Activated CD4-positive, alpha-beta T cell treated with anti-CD3 and anti-CD28 coated beads for 36 hours (primary cell): ENCODE measurements at regions not wholly inside any gene's neighbourhood (a gene's known extent, or its start where the extent isn't known, plus 50 kb on each side); places are given as distances from the start of the nearest gene placed in this dataset.
"Not testable (repeated sequence)": the region's sequence is repeated elsewhere in the genome, so short reads cannot be mapped to it uniquely, and the experiment has no call there.

Experiments used
- ATAC-seq: fragments of 200-7000 bp; cut with Tn5 transposase; one replicate; pipeline ENCODE4 v1.10.0; 2021; ENCODE audit warnings: mild to moderate bottlenecking, moderate library complexity
- CTCF ChIA-PET: fragments of 350-600 bp; sonication (Branson Sonifier 250); formaldehyde crosslinking; loops from one replicate; lab custom pipeline; 2021; ENCODE audit warnings: antibody characterized with exemption; lab: Charles Lee
- POLR2A ChIA-PET: fragments of 350-600 bp; sonication (Branson Sonifier 250); formaldehyde crosslinking; loops from one replicate; lab custom pipeline; 2021; ENCODE audit warnings: antibody characterized with exemption, inconsistent platforms; lab: Charles Lee
- DNase-seq: peaks from one replicate; pipeline ENCODE4 v3.0.0-alpha.2; 2020
- H3K27ac Mint-ChIP-seq: one replicate; pipeline ENCODE4 v1.8.0; 2021; ENCODE audit warnings: mixed read lengths
- H3K27me3 Mint-ChIP-seq: one replicate; pipeline ENCODE4 v1.8.0; 2021; ENCODE audit warnings: mixed read lengths
- H3K36me3 Mint-ChIP-seq: one replicate; pipeline ENCODE4 v1.8.0; 2021; ENCODE audit warnings: low read depth, mixed read lengths
- H3K4me1 Mint-ChIP-seq: one replicate; pipeline ENCODE4 v1.8.0; 2021; ENCODE audit warnings: mixed read lengths
- H3K4me3 Mint-ChIP-seq: one replicate; pipeline ENCODE4 v1.8.0; 2021; ENCODE audit warnings: mild to moderate bottlenecking, moderate library complexity, mixed read lengths
- H3K9me3 Mint-ChIP-seq: one replicate; pipeline ENCODE4 v1.8.0; 2021; ENCODE audit warnings: low read depth, mixed read lengths
- intact Hi-C, 2 experiments: fragments of 100-400 bp; cut with DNase I in 1 of 2; cut with micrococcal nuclease in 1 of 2; formaldehyde crosslinking; loops; one replicate each; pipeline versions ENCODE4 v1.14.2 to v1.15.1; 2022 to 2024; cut with DNase I, micrococcal nuclease

- Mint-ChIP-seq H3K27me3 (peaks cover 2% of the 10 kb centered on the region), H3K36me3 (no peaks in the 10 kb centered on the region)
Measured at GRCh38 chr4:158958489-158959270, 144.2 kb upstream of the RAPGEF2 start.

GRCh38 chr4:158962393-158962792 lies 140.5 kb upstream of the RAPGEF2 start:
- H3K36me3 Mint-ChIP-seq: no peaks in the 10 kb centered on the region
- no peak for DNase-seq
- intact Hi-C loops: no loop called here
- ChIA-PET CTCF (no interaction called here), POLR2A (no interaction called here)
- H3K27me3 Mint-ChIP-seq: peaks cover 2% of the 10 kb centered on the region
- no peaks in the 10 kb centered on the region for H3K4me1 Mint-ChIP-seq
- no peak overlapping the region for H3K4me3 Mint-ChIP-seq
- H3K27ac Mint-ChIP-seq: no peak overlapping the region
- no peak for ATAC-seq
- no peaks in the 10 kb centered on the region for H3K9me3 Mint-ChIP-seq

More at GRCh38 chr4:158958489-158959270, 144.2 kb upstream of the RAPGEF2 start:
- ATAC-seq (no peak), DNase-seq (no peak)
- POLR2A ChIA-PET: no interaction called here
- Mint-ChIP-seq H3K27ac (no peak overlapping the region), H3K4me1 (no peaks in the 10 kb centered on the region), H3K4me3 (no peak overlapping the region), H3K9me3 (no peaks in the 10 kb centered on the region)
- CTCF ChIA-PET: interaction anchor here (0.7 kb wide), 1 partner anchor 109 kb away, joined by 3 read pairs; no protein-coding TSS in a partner anchor
- intact Hi-C loops: no loop called here

- H3K27ac Mint-ChIP-seq, DNase-seq, H3K36me3 Mint-ChIP-seq, H3K4me3 Mint-ChIP-seq, H3K4me1 Mint-ChIP-seq, H3K9me3 Mint-ChIP-seq, intact Hi-C loops, ATAC-seq, POLR2A ChIA-PET, H3K27me3 Mint-ChIP-seq: not testable (repeated sequence)
- CTCF ChIA-PET: interaction anchor here (0.6 to 1.1 kb wide), 2 partner anchors 12 to 109 kb away, joined by 3 to 4 read pairs; no protein-coding TSS in a partner anchor
Measured at GRCh38 chr4:158963282-158963681, 139.6 kb upstream of the RAPGEF2 start.

- no peaks in the 10 kb centered on the region for H3K9me3 Mint-ChIP-seq
Measured at GRCh38 chr4:158964114-158964727, 138.7 kb upstream of the RAPGEF2 start.

GRCh38 chr4:158964728-158965124 lies 138.2 kb upstream of the RAPGEF2 start:
- intact Hi-C loops: no loop called here
- H3K4me3 Mint-ChIP-seq: no peak overlapping the region
- POLR2A ChIA-PET: no interaction called here
- H3K4me1 Mint-ChIP-seq: no peaks in the 10 kb centered on the region
- H3K27me3 Mint-ChIP-seq: peaks cover 2% of the 10 kb centered on the region
- H3K27ac Mint-ChIP-seq: no peak overlapping the region
- ATAC-seq (no peak), DNase-seq (no peak)
- no peaks in the 10 kb centered on the region for H3K9me3 Mint-ChIP-seq
- no peaks in the 10 kb centered on the region for H3K36me3 Mint-ChIP-seq
- CTCF ChIA-PET: interaction anchor here (0.7 to 1.1 kb wide), 2 partner anchors 14 to 708 kb away, joined by 3 to 4 read pairs; no protein-coding TSS in a partner anchor

More at GRCh38 chr4:158964114-158964727, 138.7 kb upstream of the RAPGEF2 start:
- peaks cover 2% of the 10 kb centered on the region for H3K27me3 Mint-ChIP-seq
- no peak overlapping the region for H3K27ac Mint-ChIP-seq
- ChIA-PET POLR2A (no interaction called here), CTCF (interaction anchor here (0.7 to 1.1 kb wide), 2 partner anchors 13 to 708 kb away, joined by 3 to 4 read pairs; no protein-coding TSS in a partner anchor)
- intact Hi-C loops: no loop called here
- no peaks in the 10 kb centered on the region for H3K36me3 Mint-ChIP-seq
- no peaks in the 10 kb centered on the region for H3K4me1 Mint-ChIP-seq
- ATAC-seq: no peak
- no peak overlapping the region for H3K4me3 Mint-ChIP-seq
- DNase-seq: no peak

- Mint-ChIP-seq H3K27me3 (peaks cover 2% of the 10 kb centered on the region), H3K36me3 (no peaks in the 10 kb centered on the region), H3K9me3 (no peaks in the 10 kb centered on the region), H3K4me3 (no peak overlapping the region), H3K4me1 (no peaks in the 10 kb centered on the region), H3K27ac (no peak overlapping the region)
- CTCF ChIA-PET: no interaction called here
- ATAC-seq (no peak), DNase-seq (no peak)
- POLR2A ChIA-PET: interaction anchor here (0.5 kb wide), 1 partner anchor 439 kb away, joined by 3 read pairs; no protein-coding TSS in a partner anchor
- intact Hi-C loops: no loop called here
Measured at GRCh38 chr4:158965226-158965625, 137.7 kb upstream of the RAPGEF2 start.

- H3K27ac Mint-ChIP-seq: no peak overlapping the region
- CTCF ChIA-PET: no interaction called here
- H3K36me3 Mint-ChIP-seq: no peaks in the 10 kb centered on the region
- H3K4me1 Mint-ChIP-seq: no peaks in the 10 kb centered on the region
- POLR2A ChIA-PET: no interaction called here
- ATAC-seq (no peak), DNase-seq (no peak)
- H3K9me3 Mint-ChIP-seq: no peaks in the 10 kb centered on the region
- peaks cover 2% of the 10 kb centered on the region for H3K27me3 Mint-ChIP-seq
- intact Hi-C loops: no loop called here
- no peak overlapping the region for H3K4me3 Mint-ChIP-seq
Measured at GRCh38 chr4:158966091-158966490, 136.8 kb upstream of the RAPGEF2 start.

- POLR2A ChIA-PET: no interaction called here
- no peak overlapping the region for H3K27ac Mint-ChIP-seq
- no peaks in the 10 kb centered on the region for H3K27me3 Mint-ChIP-seq
- no peaks in the 10 kb centered on the region for H3K36me3 Mint-ChIP-seq
- intact Hi-C loops: no loop called here
- no peak overlapping the region for H3K4me3 Mint-ChIP-seq
- no peak for DNase-seq
- H3K4me1 Mint-ChIP-seq: no peaks in the 10 kb centered on the region
- CTCF ChIA-PET: no interaction called here
- no peak for ATAC-seq
- H3K9me3 Mint-ChIP-seq: no peaks in the 10 kb centered on the region
Measured at GRCh38 chr4:158968961-158969360, 133.9 kb upstream of the RAPGEF2 start.

GRCh38 chr4:158970812-158971211 lies 132.1 kb upstream of the RAPGEF2 start:
- no peak overlapping the region for H3K4me3 Mint-ChIP-seq
- no peak overlapping the region for H3K27ac Mint-ChIP-seq
- no peaks in the 10 kb centered on the region for H3K4me1 Mint-ChIP-seq
- ChIA-PET CTCF (interaction anchor here (1.1 to 1.6 kb wide), 2 partner anchors 9 to 10 kb away, joined by 4 to 6 read pairs; no protein-coding TSS in a partner anchor), POLR2A (no interaction called here)
- ATAC-seq: no peak
- no peaks in the 10 kb centered on the region for H3K9me3 Mint-ChIP-seq
- intact Hi-C loops: no loop called here
- no peaks in the 10 kb centered on the region for H3K36me3 Mint-ChIP-seq
- no peaks in the 10 kb centered on the region for H3K27me3 Mint-ChIP-seq
- DNase-seq: no peak

GRCh38 chr4:158974438-158974837 lies 128.4 kb upstream of the RAPGEF2 start:
- H3K9me3 Mint-ChIP-seq, H3K4me3 Mint-ChIP-seq, H3K27ac Mint-ChIP-seq, POLR2A ChIA-PET, CTCF ChIA-PET, intact Hi-C loops, DNase-seq, H3K36me3 Mint-ChIP-seq, ATAC-seq, H3K4me1 Mint-ChIP-seq: not testable (repeated sequence)
- H3K27me3 Mint-ChIP-seq: peaks cover 10% of the 10 kb centered on the region

- POLR2A ChIA-PET, CTCF ChIA-PET, H3K36me3 Mint-ChIP-seq, ATAC-seq, H3K4me1 Mint-ChIP-seq, H3K4me3 Mint-ChIP-seq, intact Hi-C loops, H3K27ac Mint-ChIP-seq, DNase-seq, H3K9me3 Mint-ChIP-seq: not testable (repeated sequence)
- H3K27me3 Mint-ChIP-seq: peaks cover 19% of the 10 kb centered on the region
Measured at GRCh38 chr4:158980711-158981110, 122.2 kb upstream of the RAPGEF2 start.
